ENCODE measurements at regions not wholly inside any gene's neighbourhood (a gene's known extent, or its start where the extent isn't known, plus 50 kb on each side); places are given as distances from the start of the nearest gene placed in this dataset.

DNA sequence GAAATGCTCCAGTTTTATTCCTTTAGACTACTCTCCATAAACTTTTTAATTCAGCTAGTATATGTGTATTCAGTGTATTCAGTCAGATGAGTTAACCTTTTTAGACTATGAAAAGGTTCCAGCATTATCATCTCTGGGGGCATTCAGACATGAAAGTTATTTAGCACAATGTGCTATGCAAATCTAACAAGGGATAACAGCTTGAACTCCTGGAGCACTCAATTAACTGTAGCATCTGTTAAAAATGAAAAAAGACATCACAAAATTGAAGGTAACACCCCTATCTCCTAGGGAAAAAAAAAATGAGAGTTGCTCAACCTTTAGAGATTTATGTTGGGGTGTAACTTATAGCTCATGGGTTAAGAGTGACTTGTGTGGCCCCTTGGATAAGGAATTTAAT, 211.5 kb downstream of the PHLDA1 start:
- no peak overlapping the region for H3K27ac ChIP-seq
- no peak for DNase-seq (ENCODE audit: low spot score)
- TF ChIP-seq, protein P1, sequence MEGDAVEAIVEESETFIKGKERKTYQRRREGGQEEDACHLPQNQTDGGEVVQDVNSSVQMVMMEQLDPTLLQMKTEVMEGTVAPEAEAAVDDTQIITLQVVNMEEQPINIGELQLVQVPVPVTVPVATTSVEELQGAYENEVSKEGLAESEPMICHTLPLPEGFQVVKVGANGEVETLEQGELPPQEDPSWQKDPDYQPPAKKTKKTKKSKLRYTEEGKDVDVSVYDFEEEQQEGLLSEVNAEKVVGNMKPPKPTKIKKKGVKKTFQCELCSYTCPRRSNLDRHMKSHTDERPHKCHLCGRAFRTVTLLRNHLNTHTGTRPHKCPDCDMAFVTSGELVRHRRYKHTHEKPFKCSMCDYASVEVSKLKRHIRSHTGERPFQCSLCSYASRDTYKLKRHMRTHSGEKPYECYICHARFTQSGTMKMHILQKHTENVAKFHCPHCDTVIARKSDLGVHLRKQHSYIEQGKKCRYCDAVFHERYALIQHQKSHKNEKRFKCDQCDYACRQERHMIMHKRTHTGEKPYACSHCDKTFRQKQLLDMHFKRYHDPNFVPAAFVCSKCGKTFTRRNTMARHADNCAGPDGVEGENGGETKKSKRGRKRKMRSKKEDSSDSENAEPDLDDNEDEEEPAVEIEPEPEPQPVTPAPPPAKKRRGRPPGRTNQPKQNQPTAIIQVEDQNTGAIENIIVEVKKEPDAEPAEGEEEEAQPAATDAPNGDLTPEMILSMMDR (conservative IDR thresholded peaks at IDR 0.05; ENCODE audit: low read depth), result no peak
- ChIA-PET CTCF (interaction anchor here (0.6 kb wide), 3 partner anchors 308 to 374 kb away, joined by 3 to 9 read pairs (median 6); no protein-coding TSS in a partner anchor), POLR2A (ENCODE audit: low non-redundant PET) (no interaction called here)

DNA sequence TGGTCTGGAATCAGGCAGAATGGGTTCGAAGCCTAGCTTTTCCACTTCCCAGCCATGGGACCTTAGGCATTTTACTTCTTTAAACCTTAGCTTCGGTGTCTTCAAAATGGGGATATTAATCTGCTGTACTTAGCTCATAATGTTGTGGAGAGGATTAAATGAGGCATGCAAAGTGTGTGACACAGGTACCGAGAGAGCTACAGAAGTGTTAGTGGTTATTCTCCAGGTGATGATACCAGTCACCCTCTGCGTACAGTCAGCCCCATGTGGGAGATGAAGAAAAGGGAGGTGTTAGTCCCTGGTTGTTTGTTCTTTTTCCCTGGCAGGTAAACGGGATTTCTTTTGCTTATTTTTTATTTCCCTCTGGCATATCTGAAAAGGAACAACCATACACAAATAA, 212.1 kb downstream of the PHLDA1 start:
- CTCF ChIA-PET, result interaction anchor here (0.6 kb wide), 1 partner anchor 373 kb away, joined by 6 read pairs; no protein-coding TSS in a partner anchor
- TF ChIP-seq, protein P1 (conservative IDR thresholded peaks at IDR 0.05; ENCODE audit: low read depth), result no peak
- DNase-seq (ENCODE audit: low spot score), result no peak
- POLR2A ChIA-PET (ENCODE audit: low non-redundant PET), result no interaction called here
- no peak overlapping the region for H3K27ac ChIP-seq

DNA sequence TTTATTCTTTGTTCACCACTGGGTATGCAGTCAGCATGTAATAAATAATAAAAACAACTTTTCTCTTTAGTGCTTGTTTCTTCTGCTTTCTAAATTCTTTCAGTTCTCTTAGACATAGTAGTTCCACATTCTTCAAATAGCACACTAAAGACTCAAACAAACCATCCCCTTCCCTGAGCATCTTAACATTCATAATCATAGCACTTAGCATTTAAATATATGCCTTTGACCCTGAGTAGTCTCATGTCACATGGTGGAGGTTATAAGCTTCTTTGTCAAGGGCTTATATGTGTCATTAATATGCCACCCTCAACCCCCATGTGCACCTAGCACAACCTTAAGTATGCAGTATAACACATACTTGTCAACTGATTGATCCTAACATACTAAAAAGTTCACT, 212.7 kb downstream of the PHLDA1 start:
- ChIA-PET POLR2A (ENCODE audit: low non-redundant PET) (no interaction called here), CTCF (no interaction called here)
- TF ChIP-seq, protein P1 (conservative IDR thresholded peaks at IDR 0.05; ENCODE audit: low read depth), result no peak
- H3K27ac ChIP-seq, result no peak overlapping the region
- no peak for DNase-seq (ENCODE audit: low spot score)

DNA sequence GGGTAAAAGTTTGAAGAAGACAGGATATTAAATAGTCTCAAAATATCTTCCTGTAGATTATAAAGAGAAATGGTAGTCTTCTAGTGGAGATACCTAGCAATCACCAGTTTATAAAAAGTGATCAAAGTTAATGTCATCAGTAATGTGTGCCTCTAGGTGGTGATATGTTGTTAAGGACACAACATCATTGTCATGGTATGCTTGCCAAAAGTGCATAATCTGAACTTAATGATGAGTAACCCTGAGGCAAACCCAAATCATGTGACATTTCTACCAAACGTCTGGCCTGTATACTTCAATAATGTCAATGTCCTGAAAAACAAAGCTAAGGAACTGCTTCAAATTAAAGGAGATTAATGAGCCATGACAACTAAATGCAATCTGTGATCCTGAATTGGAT, 214.7 kb downstream of the PHLDA1 start:
- H3K27ac ChIP-seq, result no peak overlapping the region
- TF ChIP-seq, protein P1 (conservative IDR thresholded peaks at IDR 0.05; ENCODE audit: low read depth), result no peak
- ChIA-PET CTCF (interaction anchor here (0.5 to 0.8 kb wide), 9 partner anchors 9 to 210 kb away, joined by 3 read pairs; no protein-coding TSS in a partner anchor), POLR2A (ENCODE audit: low non-redundant PET) (no interaction called here)
- DNase-seq (ENCODE audit: low spot score), result peak; percentile 62

DNA sequence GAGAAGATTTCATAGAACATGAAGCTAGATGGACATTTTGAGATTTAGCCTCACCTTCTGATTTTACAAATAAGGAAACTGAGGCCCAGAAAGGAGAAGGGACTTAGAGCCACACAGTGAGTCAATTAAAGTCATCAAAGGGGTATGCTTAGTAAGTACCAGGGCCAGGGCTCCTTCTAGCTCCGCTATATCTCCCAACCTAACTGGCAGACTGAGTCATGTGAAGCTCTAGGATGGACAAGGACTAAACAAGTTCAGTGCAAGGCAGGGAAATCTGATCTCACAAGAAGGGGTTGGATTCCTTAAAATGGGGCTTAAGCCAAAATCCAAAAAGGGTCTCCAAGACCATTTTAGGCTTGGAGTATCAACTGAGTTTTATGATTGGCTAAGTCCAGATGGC, 215.8 kb downstream of the PHLDA1 start:
- H3K27ac ChIP-seq, result no peak overlapping the region
- CTCF ChIA-PET, result interaction anchor here (0.6 kb wide), 2 partner anchors 141 to 191 kb away, joined by 3 to 4 read pairs; no protein-coding TSS in a partner anchor
- DNase-seq (ENCODE audit: low spot score), result no peak
- TF ChIP-seq, protein P1 (conservative IDR thresholded peaks at IDR 0.05; ENCODE audit: low read depth), result no peak
- POLR2A ChIA-PET (ENCODE audit: low non-redundant PET), result no interaction called here

DNA sequence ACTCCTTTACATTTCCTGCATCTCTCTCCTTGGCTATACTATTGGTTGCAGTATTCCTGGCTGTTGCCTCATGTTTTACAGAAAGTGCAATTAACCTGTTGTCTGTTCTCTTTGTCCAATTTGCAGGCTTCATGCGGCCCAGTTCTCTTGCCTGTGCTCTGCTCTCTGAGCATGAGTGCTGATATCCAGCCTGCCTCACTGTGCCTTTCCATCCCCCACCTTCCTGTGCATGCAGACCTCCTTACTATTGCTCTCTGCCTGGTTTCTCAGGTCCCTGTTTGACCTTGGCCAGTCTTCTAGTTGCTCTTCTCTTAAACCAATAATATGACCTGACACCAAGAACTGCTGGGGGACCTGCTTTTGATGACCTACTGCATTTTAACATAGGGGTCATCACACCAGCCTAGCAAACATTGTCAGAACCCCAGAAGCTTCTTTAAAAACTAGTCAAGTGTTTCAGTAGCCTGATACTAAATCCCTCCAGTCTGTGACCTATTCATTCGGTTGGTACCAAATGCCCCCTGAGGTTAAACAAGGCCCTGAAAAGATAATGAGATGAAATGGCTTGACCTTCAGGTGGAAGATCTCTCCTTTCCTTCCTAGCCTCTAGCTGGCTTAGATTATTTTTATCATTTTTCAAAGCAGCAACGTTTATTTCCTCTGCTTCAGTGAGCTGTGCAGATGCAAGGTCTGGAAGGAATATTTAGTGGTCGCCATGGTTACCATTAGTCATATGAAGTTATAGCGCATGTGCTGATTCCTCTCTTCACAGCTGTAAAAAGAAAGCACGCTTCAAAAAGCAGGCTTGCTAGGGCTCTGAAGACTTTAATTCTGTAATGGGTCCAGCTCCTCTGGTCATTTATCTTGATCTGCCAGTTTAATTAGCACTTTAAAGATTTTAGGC, 216.5 kb downstream of the PHLDA1 start:
- peak overlapping the region; percentile 48; the same call in 1 of the 2 replicates for H3K27ac ChIP-seq
- ChIA-PET CTCF (interaction anchor here (0.6 kb wide), 1 partner anchor 785 kb away, joined by 3 read pairs; no protein-coding TSS in a partner anchor), POLR2A (ENCODE audit: low non-redundant PET) (no interaction called here)

More for the DNA sequence above, 216.5 kb downstream of the PHLDA1 start:
- DNase-seq (ENCODE audit: low spot score), result peak; percentile 80
- TF ChIP-seq, protein P1 (conservative IDR thresholded peaks at IDR 0.05; ENCODE audit: low read depth), result no peak

All from RWPE1 (cell line).